ENCODE measurements at regions not wholly inside any gene's neighbourhood (a gene's known extent, or its start where the extent isn't known, plus 50 kb on each side); places are given as distances from the start of the nearest gene placed in this dataset.

GRCh38 chr2:153221087-153221486 is 257.5 kb downstream of the RPRM start:
- Mint-ChIP-seq H3K27ac (no peak overlapping the region), H3K4me1 (ENCODE audit: unreplicated experiment) (no peaks in the 10 kb centered on the region), H3K27me3 (peaks cover 3% of the 10 kb centered on the region), H3K9me3 (peaks cover 5% of the 10 kb centered on the region), H3K4me3 (no peak overlapping the region), H3K36me3 (no peaks in the 10 kb centered on the region)
- no peak for TF ChIP-seq CTCF (conservative IDR thresholded peaks at IDR 0.05)
- DNase-seq (ENCODE audit: extremely low spot score, unreplicated experiment), result no peak

GRCh38 chr2:153218851-153219250 is 259.7 kb downstream of the RPRM start:
- no peak for DNase-seq (ENCODE audit: extremely low spot score, unreplicated experiment)
- TF ChIP-seq CTCF (conservative IDR thresholded peaks at IDR 0.05), result no peak
- Mint-ChIP-seq H3K4me3 (no peak overlapping the region), H3K9me3 (peaks cover under 1% of the 10 kb centered on the region), H3K4me1 (ENCODE audit: unreplicated experiment) (no peaks in the 10 kb centered on the region), H3K36me3 (no peaks in the 10 kb centered on the region), H3K27me3 (peaks cover 3% of the 10 kb centered on the region), H3K27ac (no peak overlapping the region)

- H3K4me3 Mint-ChIP-seq, result no peak overlapping the region
- no peak overlapping the region for H3K27ac Mint-ChIP-seq
- no peaks in the 10 kb centered on the region for H3K9me3 Mint-ChIP-seq
- H3K27me3 Mint-ChIP-seq, result peaks cover 3% of the 10 kb centered on the region
- H3K4me1 Mint-ChIP-seq (ENCODE audit: unreplicated experiment), result no peaks in the 10 kb centered on the region
- no peak for DNase-seq (ENCODE audit: extremely low spot score, unreplicated experiment)
- no peak for TF ChIP-seq CTCF (conservative IDR thresholded peaks at IDR 0.05)
- H3K36me3 Mint-ChIP-seq, result no peaks in the 10 kb centered on the region
These were observed 264.2 kb downstream of the RPRM start for GRCh38 chr2:153214337-153214736.

- no peak for DNase-seq (ENCODE audit: extremely low spot score, unreplicated experiment)
- no peaks in the 10 kb centered on the region for H3K36me3 Mint-ChIP-seq
- no peaks in the 10 kb centered on the region for H3K9me3 Mint-ChIP-seq
- no peaks in the 10 kb centered on the region for H3K4me1 Mint-ChIP-seq (ENCODE audit: unreplicated experiment)
- TF ChIP-seq CTCF (conservative IDR thresholded peaks at IDR 0.05), result no peak
- no peak overlapping the region for H3K27ac Mint-ChIP-seq
- H3K27me3 Mint-ChIP-seq, result no peaks in the 10 kb centered on the region
- no peak overlapping the region for H3K4me3 Mint-ChIP-seq
These were observed 265.5 kb downstream of the RPRM start for GRCh38 chr2:153213022-153213421.

- Mint-ChIP-seq H3K4me1 (ENCODE audit: unreplicated experiment) (no peaks in the 10 kb centered on the region), H3K4me3 (no peak overlapping the region), H3K27ac (no peak overlapping the region), H3K27me3 (no peaks in the 10 kb centered on the region), H3K36me3 (no peaks in the 10 kb centered on the region), H3K9me3 (no peaks in the 10 kb centered on the region)
- DNase-seq (ENCODE audit: extremely low spot score, unreplicated experiment), result no peak
- TF ChIP-seq CTCF (conservative IDR thresholded peaks at IDR 0.05), result no peak
These were observed 280.9 kb downstream of the RPRM start for GRCh38 chr2:153197402-153198386.

Measured in type B pancreatic cell (in vitro differentiated cells).